MCF 10A (cell line): ENCODE measurements at regions not wholly inside any gene's neighbourhood (a gene's known extent, or its start where the extent isn't known, plus 50 kb on each side); places are given as distances from the start of the nearest gene placed in this dataset.

Experiments used
- BruUV-seq: library from RNA; stranded (reverse); fragments of 400-500 nt; replicated peaks from 2 replicates; lab custom pipeline; 2021; lab: Mats Ljungman, UMichigan
- CTCF ChIA-PET: fragments of 300-600 bp; sonication (Branson Sonifier 250); formaldehyde crosslinking; extraction: SDS; loops from one replicate; lab custom pipeline; 2021; ENCODE audit warnings: antibody characterized with exemption, inconsistent platforms; lab: Yijun Ruan, JAX
- POLR2A ChIA-PET: fragments of 300-600, 350-650 bp; sonication (Branson Sonifier 250); formaldehyde crosslinking; extraction: SDS; loops from one replicate; lab custom pipeline; 2020; ENCODE audit warnings: antibody characterized with exemption, inconsistent platforms; lab: Yijun Ruan, JAX
- DNase-seq: peaks from one replicate; pipeline ENCODE4 v3.0.0-alpha.2; 2018; ENCODE audit not compliant: unreplicated experiment
- H3K27ac Mint-ChIP-seq: one replicate; pipeline ENCODE4 v1.8.0; 2022; ENCODE audit warnings: mild to moderate bottlenecking, low read depth, mixed read lengths; ENCODE audit not compliant: unreplicated experiment
- H3K27me3 Mint-ChIP-seq: one replicate; pipeline ENCODE4 v1.8.0; 2022; ENCODE audit warnings: mixed read lengths; ENCODE audit not compliant: insufficient read depth, unreplicated experiment
- H3K36me3 Mint-ChIP-seq: one replicate; pipeline ENCODE4 v1.8.0; 2022; ENCODE audit warnings: mild to moderate bottlenecking, moderate library complexity, mixed read lengths; ENCODE audit not compliant: insufficient read depth, unreplicated experiment
- H3K4me1 Mint-ChIP-seq: one replicate; pipeline ENCODE4 v1.8.0; 2022; ENCODE audit warnings: mixed read lengths; ENCODE audit not compliant: insufficient read depth, unreplicated experiment
- H3K4me3 Mint-ChIP-seq: one replicate; pipeline ENCODE4 v1.8.0; 2022; ENCODE audit warnings: mild to moderate bottlenecking, moderate library complexity, mixed read lengths; ENCODE audit not compliant: unreplicated experiment
- H3K9me3 Mint-ChIP-seq: one replicate; pipeline ENCODE4 v1.8.0; 2022; ENCODE audit warnings: mixed read lengths; ENCODE audit not compliant: unreplicated experiment
- intact Hi-C: fragments of 100-400 bp; cut with micrococcal nuclease; formaldehyde crosslinking; loops from 2 replicates; pipeline ENCODE4 v1.14.1; 2022
- TF ChIP-seq, protein P1 (sequence below): fragments of 200-600 bp; IDR thresholded peaks from one replicate; pipeline ENCODE4 v1.8.0; 2022; ENCODE audit warnings: antibody characterized with exemption, mild to moderate bottlenecking; ENCODE audit not compliant: unreplicated experiment

DNA sequence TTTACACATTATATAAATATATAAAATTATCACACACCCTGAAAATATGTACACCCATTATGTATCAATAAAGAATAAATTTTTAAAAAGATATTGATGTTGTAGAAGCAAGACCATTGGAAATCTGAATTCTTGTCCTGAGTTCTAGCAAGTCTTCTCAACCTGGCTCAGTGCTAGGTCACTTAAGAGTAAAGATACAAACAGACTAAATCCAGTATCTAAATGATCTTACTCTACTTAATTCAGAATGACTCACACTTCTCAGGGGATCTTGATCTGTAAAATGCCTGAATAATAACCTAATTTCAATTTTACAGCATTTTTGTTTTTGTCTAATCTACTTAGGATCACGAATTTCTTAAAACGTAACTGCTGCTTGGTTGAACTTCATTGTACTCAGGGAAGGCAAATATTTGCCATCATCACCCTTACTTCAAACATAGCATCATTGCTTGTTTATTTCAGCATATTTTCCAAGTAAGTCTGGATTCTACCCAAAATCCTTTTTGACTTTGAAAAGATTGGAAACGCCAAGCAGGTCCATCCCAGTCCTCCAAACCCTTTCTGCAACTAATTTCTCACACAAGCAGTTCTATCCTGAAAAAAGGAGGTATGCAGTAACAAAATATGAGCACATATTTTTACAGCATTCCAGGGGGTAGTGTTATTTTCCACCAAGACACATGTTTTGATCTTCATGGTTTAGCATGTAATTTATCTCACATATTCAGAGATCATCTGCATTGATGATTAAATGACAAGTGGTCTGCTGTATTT is 582.6 kb downstream of the PSAT1 start:
- intact Hi-C loops: no loop called here
- Mint-ChIP-seq H3K4me1 (no peaks in the 10 kb centered on the region), H3K9me3 (no peaks in the 10 kb centered on the region), H3K4me3 (no peak overlapping the region), H3K27me3 (no peaks in the 10 kb centered on the region), H3K27ac (no peak overlapping the region), H3K36me3 (no peaks in the 10 kb centered on the region)
- TF ChIP-seq, protein P1, sequence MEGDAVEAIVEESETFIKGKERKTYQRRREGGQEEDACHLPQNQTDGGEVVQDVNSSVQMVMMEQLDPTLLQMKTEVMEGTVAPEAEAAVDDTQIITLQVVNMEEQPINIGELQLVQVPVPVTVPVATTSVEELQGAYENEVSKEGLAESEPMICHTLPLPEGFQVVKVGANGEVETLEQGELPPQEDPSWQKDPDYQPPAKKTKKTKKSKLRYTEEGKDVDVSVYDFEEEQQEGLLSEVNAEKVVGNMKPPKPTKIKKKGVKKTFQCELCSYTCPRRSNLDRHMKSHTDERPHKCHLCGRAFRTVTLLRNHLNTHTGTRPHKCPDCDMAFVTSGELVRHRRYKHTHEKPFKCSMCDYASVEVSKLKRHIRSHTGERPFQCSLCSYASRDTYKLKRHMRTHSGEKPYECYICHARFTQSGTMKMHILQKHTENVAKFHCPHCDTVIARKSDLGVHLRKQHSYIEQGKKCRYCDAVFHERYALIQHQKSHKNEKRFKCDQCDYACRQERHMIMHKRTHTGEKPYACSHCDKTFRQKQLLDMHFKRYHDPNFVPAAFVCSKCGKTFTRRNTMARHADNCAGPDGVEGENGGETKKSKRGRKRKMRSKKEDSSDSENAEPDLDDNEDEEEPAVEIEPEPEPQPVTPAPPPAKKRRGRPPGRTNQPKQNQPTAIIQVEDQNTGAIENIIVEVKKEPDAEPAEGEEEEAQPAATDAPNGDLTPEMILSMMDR: no peak
- no peak for DNase-seq
- ChIA-PET CTCF (no interaction called here), POLR2A (no interaction called here)
- BruUV-seq: no TSS peak

GRCh38 chr9:78881295-78881694 is 584.4 kb downstream of the PSAT1 start:
- no peaks in the 10 kb centered on the region for H3K27me3 Mint-ChIP-seq

GRCh38 chr9:78882481-78882880 is 585.6 kb downstream of the PSAT1 start:
- ChIA-PET POLR2A (interaction anchor here (0.7 kb wide), 1 partner anchor 191 kb away, joined by 3 read pairs; no protein-coding TSS in a partner anchor), CTCF (no interaction called here)
- Mint-ChIP-seq H3K9me3 (no peaks in the 10 kb centered on the region), H3K27ac (no peak overlapping the region), H3K4me3 (no peak overlapping the region), H3K27me3 (no peaks in the 10 kb centered on the region), H3K36me3 (no peaks in the 10 kb centered on the region), H3K4me1 (no peaks in the 10 kb centered on the region)
- BruUV-seq: no TSS peak
- no peak for DNase-seq
- TF ChIP-seq, protein P1: no peak
- intact Hi-C loops: no loop called here

More at GRCh38 chr9:78881295-78881694, 584.4 kb downstream of the PSAT1 start:
- no TSS peak for BruUV-seq
- H3K9me3 Mint-ChIP-seq: no peaks in the 10 kb centered on the region
- TF ChIP-seq, protein P1: no peak
- no peaks in the 10 kb centered on the region for H3K36me3 Mint-ChIP-seq
- ChIA-PET POLR2A (no interaction called here), CTCF (no interaction called here)
- intact Hi-C loops: no loop called here
- H3K4me3 Mint-ChIP-seq: no peak overlapping the region
- no peaks in the 10 kb centered on the region for H3K4me1 Mint-ChIP-seq
- DNase-seq: no peak
- no peak overlapping the region for H3K27ac Mint-ChIP-seq

GRCh38 chr9:78884611-78885150 is 587.8 kb downstream of the PSAT1 start:
- Mint-ChIP-seq H3K27me3 (no peaks in the 10 kb centered on the region), H3K27ac (no peak overlapping the region), H3K9me3 (peaks cover 2% of the 10 kb centered on the region), H3K4me1 (no peaks in the 10 kb centered on the region), H3K4me3 (no peak overlapping the region), H3K36me3 (no peaks in the 10 kb centered on the region)
- BruUV-seq: no TSS peak
- intact Hi-C loops: no loop called here
- POLR2A ChIA-PET: no interaction called here
- CTCF ChIA-PET: no interaction called here
- DNase-seq: no peak
- TF ChIP-seq, protein P1: no peak
